Erythroblast (primary cell): ENCODE measurements at regions not wholly inside any gene's neighbourhood (a gene's known extent, or its start where the extent isn't known, plus 50 kb on each side); places are given as distances from the start of the nearest gene placed in this dataset.

ENCODE experiments used
- GATA1 ChIP-seq: IDR thresholded peaks from 2 replicates; pipeline ENCODE4 v1.6.1; 2011; ENCODE audit warnings: low read depth, mild to moderate bottlenecking, control low read depth, low read length, moderate library complexity
- POLR2A ChIP-seq: IDR thresholded peaks from 2 replicates; pipeline ENCODE4 v1.6.1; 2011; ENCODE audit warnings: mild to moderate bottlenecking, low read length

DNA sequence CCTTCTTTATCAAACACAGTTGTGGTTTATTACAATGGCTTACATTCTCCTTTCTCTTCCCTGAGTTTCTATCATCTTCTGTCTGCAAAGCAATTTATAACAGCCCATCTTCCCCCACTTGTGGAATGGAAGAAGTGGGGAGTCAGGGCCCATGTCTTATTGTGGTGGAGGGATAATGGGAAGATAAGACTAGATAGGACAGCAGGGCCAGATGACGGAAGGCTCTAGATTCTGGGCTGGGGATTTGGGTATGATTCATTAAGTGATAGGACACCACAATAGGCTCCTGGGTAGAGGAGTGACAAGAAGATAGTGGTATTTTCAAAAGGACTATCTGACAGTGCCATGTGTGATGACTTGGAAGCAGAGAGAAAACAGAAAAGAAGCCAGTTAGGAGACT, 450.6 kb downstream of the TTLL7 start:
- TF ChIP-seq POLR2A (no peak), GATA1 (no peak)
